ENCODE measurements at regions not wholly inside any gene's neighbourhood (a gene's known extent, or its start where the extent isn't known, plus 50 kb on each side); places are given as distances from the start of the nearest gene placed in this dataset.

DNA sequence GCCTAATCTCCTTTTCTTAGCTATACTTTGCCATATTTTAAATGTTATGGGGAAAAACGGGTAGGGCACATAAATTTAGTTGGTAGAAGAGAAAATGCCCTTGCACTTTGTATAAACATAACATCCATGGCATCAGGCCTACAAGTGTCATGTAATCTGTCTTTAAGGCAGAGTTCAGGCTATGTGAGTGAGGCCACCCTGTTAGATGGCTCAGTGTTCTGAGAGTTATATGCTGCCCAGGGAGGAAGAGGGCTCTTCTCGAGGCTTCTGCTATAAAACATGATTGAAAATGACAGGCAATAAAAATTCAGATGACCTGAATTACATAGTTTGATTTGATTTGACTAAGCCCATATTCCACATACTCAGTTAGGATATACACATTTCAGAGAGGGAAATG lies 553.6 kb upstream of the MAP3K7 start:
- TF ChIP-seq, protein P1, sequence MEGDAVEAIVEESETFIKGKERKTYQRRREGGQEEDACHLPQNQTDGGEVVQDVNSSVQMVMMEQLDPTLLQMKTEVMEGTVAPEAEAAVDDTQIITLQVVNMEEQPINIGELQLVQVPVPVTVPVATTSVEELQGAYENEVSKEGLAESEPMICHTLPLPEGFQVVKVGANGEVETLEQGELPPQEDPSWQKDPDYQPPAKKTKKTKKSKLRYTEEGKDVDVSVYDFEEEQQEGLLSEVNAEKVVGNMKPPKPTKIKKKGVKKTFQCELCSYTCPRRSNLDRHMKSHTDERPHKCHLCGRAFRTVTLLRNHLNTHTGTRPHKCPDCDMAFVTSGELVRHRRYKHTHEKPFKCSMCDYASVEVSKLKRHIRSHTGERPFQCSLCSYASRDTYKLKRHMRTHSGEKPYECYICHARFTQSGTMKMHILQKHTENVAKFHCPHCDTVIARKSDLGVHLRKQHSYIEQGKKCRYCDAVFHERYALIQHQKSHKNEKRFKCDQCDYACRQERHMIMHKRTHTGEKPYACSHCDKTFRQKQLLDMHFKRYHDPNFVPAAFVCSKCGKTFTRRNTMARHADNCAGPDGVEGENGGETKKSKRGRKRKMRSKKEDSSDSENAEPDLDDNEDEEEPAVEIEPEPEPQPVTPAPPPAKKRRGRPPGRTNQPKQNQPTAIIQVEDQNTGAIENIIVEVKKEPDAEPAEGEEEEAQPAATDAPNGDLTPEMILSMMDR (optimal IDR thresholded peaks at IDR 0.05 in 1 of 3, IDR thresholded peaks at IDR 0.05 in 1 of 3, conservative IDR thresholded peaks at IDR 0.05 in 1 of 3; ENCODE audit: extremely low read depth in 1 of 3, insufficient read depth in 2 of 3, low read length in 3 of 3), result no peak
- TF ChIP-seq EZH2 (IDR thresholded peaks at IDR 0.05; ENCODE audit: low read length), result no peak

Data from keratinocyte (primary cell).